ENCODE measurements at regions not wholly inside any gene's neighbourhood (a gene's known extent, or its start where the extent isn't known, plus 50 kb on each side); places are given as distances from the start of the nearest gene placed in this dataset.
A peak's percentile ranks its signal among the peaks of the same experiment; 100 is the strongest.

DNA sequence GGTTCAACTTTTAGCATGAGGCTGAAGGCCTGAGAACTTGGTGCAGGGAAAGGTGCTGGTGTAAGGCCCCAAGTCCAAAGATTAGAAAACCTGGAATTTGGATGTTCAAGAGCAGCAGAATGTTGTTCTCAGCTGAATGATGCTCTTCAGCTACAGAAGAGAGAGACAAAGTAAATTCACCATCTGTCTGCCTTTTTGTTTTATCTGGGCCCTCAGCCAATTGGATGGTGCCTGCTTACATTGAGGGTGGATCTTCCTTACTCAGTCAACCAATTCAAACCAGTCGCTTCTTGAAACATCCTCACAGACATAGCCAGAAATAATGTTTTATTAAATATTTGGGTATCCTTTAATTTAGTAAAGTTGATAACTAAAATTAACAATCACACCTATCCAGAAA lies 748.2 kb upstream of the ADAMTS5 start:
- no peak for DNase-seq

DNA sequence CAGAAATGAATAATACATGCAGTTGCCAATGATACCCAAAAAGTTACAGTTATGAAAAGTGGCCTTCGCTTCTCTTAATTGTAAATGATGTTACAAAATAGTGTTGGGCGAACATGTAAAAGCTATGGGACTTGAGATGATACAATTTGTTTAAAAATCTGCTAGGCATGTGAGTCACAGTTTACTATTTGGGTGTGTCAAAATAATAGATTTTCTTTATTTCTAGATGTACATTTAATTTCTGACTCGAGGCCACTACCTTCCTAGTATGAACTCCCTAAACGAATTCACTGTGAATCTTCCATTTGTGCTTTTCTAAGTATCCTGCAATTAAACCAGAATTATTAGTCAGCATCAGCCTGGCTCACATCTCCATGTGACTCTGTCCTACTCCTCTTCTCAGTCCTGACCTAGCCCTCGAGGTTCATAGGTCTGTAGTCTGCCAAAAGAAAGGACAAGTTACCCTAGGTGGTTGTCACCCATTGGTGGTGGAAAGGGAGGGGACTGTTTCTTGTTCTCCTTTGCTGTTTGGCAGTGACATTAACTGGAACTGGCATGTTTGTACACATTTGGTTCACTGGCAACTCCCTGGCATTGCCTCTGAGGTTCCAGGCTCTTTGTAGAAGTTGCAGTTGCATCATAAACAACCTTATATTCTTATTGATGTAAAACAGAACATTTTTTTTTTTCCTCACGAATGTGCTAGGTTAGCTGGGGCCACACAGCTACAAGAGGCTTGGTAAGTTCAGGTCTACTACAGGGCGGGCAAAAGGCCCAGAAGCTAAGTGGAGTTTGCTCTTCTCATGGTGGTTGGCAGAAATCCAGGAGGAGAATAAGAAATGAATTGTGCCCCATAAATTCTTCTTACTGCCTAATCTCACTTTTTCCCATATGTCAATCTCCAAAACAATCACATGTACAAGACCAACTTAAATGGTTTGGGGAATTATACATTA lies 746.5 kb upstream of the ADAMTS5 start:
- no peak for DNase-seq

DNA sequence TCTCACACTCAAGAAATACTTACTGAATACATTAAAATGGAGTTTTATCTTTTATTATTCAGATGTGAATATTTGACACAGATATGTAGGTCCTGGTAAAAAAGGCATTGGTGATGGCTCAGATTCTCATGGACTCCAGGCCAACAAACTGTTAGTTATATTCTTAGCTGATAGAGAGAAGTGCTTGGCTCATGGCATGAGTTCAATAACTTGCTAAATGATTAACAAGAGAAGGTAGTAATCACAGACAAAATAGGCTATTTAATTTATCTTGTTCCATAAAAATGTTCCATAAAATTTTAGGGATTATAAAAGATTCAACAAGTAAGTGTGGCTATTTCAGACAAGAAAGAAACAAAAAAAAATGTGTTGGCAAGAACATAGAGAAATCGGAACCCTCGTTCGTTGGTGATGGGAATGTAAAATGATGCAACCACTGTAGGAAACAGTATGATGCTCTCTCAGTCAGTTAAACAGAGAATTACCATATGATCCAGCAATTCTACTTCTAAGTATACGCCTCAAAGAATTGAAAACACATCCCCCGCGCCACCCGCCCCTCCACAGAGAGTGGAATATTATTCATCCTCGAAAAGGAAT lies 737.8 kb upstream of the ADAMTS5 start:
- no peak for DNase-seq

DNA sequence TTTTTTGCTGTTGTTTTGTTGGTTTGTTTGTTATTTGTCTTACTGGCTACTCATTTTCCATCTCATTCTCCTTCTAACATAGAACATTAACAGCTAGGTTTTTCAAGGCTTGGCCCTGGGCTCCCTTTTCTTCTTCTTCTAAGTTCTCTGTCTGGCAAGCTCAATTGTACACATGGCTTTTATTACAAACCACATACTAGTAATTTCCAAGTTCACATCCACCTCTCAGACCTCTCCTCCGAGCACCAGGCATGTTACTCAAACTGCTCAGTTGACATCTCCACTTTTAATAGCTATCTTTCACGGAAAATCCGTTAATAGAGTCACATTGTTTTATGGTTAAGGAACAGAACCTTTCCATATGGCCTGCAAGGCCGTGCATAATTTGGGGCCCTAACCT lies 736.9 kb upstream of the ADAMTS5 start:
- no peak for DNase-seq

DNA sequence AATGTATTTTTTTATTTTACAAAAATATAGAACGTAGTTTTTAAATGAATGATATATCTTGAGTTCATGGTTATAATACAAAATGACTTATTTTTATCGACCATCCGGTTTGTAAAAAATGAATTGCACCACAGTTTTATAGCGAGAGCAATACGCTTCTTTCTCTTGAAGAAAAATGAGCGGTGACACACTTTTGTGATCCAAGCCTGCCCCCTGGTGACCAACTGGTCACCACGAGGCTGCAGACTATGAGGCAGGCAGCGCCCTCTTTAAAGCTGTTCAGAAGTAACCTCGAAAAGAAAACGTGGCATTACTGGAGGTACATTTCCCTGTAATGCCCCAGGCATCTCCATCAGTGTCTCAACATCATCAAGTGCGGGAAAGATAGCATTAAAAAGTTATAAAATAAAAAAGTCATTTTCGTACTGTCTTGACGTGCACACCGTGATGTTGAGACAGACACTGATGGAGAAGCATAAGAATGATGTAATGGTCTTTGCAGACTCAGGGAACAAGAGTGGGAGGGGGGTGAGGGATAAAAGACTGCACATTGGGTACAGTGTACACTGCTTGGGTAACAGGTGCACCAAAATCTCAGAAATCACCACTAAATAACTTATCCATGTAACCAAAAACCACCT lies 734.2 kb upstream of the ADAMTS5 start:
- peak; percentile 49 to 50 for DNase-seq

DNA sequence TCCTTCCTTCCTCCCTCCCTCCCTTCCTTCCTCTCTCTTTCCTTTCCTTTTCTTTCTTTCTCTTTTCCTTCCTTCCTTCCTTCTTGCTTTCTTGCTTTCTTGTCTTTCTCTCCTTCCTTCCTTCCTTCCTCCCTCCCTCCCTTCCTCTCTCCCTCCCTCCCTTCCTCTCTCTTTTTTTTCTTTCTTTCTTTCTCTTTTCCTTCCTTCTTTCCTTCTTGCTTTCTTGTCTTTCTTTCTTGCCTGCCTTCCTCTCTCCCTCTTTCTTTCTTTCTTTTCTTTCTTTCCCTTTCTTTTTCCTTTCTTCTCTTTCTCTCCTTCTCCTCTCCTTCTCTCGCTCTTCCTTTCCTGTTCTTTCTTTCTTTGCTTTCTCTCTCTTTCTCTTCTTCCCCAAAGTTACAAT lies 728.4 kb upstream of the ADAMTS5 start:
- no peak for DNase-seq

DNA sequence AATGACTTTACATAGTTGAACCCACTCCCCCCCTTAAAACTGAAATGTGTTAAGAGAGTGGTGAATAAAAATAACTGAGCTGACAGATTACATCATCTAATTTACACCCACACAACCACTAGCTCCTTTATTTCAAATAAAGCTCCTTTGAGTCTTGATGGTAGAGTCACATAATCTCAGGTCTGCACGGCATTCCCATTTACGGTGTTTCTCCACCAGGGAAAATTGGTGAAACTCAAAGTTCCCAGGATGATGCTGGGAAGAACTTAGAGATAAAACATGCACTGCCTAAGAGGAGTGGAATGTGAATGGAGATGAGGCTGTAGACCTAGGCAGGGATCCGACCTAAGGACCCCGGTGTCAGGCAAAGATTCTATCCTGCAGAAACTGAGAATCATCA lies 727.8 kb upstream of the ADAMTS5 start:
- no peak for DNase-seq

DNA sequence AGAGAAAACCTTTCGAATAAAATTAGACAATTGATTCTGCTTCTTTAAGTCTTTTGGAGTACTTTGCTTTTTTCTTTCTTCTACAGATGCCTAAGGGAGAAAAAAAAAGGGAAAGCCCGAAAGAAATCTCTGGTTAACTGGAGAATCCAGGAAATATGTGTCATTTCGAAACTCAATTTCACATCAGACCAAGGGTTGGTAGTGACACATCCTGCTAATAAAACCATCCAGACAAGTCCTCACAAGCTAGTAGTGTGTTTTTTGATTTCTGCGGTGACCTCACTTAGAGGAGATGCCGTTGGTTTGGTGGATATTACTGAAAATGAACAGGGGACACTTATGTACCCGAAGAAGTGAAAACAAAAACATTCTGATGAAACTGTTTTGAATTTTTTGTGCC lies 726.5 kb upstream of the ADAMTS5 start:
- DNase-seq: no peak

DNA sequence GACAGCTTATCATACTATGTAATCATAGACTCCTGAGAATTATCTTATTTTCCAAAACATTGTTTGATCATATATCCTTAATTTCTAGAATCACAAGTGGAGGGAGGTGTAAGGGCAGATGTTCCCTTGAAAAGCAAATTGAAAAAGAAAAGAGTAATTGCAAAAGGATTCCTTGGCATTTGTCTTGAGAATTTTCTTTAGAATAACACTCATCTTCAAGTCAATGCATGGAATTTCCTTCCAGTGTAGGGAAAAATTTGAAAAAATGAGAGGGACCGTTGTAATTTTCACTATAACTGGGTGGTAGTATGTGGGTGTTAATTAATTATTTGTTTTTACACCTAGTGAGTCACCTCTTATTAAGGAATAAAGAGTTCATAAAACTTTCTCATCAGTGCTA lies 724.6 kb upstream of the ADAMTS5 start:
- no peak for DNase-seq

DNA sequence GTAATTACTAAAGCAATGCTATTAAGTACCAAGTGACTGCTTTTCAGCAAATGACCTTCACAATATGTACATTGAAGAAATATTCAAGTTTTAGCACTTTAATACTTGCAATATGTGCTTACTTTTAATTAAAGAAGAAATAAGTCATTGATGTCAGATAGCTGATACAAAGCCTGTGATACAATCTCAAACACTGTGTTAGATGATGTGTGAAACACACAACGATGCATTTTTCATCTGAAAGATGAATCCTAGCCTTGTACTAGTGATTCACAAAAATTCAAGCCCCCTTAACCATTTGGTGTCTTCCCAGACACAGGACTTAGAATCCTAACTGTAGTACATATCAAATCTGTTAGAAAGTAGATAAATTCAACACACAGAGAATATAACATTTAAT lies 724.1 kb upstream of the ADAMTS5 start:
- DNase-seq: no peak

DNA sequence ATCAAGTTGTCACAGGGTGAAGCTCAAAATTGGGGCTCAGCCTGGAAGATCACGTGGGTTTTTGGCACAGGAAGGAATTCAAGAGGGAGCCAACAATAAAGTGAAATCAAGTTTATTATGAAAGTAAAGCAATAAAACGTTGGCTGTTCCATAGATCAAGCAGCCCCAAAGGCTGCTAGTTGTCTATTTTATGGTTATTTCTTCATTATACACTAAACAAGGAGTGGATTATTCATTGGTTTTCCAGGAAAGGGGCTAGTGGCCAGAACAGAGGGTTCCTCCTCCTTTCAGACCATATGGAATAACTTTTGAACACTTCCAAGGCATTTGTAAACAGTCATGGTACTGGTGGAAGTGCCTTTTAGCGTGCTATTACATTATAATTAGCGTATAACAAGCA lies 723.5 kb upstream of the ADAMTS5 start:
- DNase-seq: no peak

DNA sequence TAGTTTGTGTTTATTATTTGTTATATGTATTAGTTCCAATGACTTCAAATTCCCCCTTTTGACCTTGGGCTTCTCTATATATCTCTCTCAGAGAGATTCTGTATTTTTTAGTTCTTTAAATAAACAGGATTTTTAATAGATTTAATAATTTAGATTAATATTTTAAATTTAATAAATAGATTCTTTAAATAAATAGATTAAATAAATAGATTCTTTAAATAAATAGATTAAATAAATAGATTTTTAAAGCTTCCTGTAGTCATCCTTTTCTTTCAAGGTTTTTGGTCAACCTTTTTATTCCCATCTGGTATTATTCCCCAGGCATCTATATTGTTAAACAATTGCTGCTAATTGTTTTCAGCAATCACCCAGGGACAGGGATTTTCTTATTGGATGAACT lies 721.9 kb upstream of the ADAMTS5 start:
- no peak for DNase-seq

DNA sequence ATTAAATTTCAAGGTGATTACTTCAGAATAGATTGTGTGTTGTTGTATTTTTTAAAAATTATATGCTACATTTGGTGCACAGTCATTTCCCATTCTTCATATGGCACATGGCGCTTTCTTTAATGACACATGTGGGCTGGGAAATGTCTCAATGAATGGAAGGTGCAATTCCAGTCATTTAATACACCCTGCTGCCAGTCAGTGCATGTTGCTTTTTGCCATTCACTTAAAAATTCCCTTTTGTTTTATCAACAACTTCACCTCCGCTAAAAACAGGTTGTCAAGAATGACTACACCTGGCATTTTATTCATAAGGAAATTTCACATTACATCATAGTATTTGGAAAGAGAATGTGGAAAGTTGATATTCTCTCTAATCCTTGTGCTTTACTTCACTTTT lies 716.4 kb upstream of the ADAMTS5 start:
- no peak for DNase-seq

DNA sequence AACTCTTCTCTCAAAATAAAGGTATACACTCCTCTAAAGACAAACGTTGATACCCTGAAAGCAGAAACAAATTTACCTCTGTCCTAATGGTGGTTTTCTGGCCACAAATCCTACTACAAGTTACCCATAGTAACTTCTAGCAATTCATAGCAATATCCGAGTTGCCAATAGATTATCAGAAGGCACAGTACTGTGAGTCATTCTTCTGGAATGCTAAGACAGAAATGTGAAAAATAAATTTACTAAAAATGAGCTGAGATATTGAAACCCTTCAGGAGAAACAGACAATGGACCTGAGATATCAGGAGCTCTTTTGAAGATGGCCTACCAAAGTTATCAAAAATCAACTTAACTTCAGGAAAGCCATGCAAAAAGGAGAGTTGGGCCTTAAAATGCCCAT lies 715.0 kb upstream of the ADAMTS5 start:
- DNase-seq: no peak

DNA sequence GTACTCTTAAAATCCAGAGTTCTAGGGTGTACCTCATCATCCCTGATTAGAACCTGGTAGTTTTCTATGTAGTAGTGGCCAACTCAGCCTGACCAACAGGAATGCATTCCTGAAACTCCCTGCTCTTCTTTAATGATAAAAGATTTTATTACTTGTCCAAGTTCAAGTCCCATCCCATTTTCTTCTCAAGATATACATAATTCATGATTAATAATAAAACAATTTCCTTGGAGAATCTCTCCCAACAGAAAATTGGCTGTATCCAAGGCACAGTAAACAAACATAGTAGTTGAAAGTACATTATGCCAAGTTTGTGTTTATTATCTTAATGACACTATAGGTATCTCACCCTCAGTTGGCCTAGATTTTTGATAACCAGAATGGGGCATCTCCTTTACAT lies 714.1 kb upstream of the ADAMTS5 start:
- no peak for DNase-seq

DNA sequence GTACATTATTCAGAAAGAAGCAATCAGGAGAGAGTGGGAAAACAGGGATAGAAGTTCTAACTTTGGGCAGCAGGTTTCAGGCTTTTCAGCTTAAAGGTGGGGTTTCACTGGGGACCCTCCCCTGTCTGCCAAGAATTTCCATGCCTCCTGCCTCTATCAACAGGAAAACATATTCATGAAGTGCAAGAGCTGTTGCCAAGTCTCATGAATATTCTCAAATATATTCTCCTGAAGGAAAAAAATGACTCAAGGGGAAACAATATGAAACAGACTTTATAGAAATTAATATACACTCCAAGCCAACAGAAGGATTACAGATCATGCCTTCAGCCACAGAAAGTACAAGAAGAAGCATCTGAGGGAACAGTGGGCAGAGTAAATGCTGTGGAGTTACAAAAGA lies 713.3 kb upstream of the ADAMTS5 start:
- DNase-seq: no peak

DNA sequence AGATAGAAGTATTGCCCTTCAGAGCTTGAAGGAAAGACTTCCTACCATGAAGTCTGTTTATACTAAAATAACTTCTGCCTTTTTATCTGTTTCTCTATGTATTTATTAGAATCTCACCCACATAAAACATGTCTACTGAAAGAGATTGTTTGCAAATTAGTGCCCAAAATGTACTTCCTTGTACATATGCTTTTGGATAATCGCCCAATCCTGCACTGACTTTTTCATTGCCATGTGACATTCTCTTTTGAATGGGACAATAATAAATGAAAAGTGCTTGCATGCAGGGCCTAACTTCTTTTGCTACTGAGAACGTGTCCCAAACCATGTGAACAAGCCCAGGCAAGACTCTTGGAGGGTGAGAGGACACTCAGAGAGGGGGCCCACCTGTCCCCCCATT lies 711.6 kb upstream of the ADAMTS5 start:
- no peak for DNase-seq

DNA sequence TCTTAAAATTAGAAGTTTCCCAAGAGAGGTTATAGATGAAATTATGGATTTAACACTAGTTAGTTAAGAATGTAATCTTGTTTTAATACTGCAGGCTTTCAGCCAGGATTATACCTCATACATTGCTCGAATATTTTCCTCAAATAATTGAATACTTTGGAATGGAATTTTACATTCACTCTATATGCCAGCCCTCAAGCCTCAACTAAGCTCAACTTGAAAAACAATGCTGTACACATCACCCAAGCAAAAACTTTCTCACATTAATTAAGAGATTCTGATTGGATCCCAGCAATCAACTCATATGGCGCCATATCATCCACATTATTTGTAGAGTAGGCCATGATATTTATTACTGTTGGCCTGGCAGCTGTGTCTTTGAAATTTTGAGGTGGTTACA lies 710.7 kb upstream of the ADAMTS5 start:
- DNase-seq: no peak

DNA sequence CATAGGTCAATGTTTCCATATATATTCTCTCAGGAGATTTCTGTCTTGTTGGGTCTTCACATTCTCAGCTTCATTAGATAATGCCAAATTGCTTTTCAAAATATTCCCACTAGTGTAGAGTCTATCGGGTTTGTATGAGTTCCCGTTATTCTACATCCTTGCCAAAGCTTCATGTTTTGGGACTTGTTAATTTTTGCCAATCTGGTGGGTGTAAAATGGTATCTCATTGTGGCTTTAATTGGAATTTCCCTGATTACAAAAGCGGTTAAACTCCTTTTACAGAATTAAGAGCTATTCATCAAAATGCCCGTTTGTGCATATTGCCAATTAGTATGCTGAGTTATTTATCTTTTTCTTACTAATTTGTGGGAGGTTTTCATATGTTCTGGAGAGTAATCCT lies 708.4 kb upstream of the ADAMTS5 start:
- DNase-seq: no peak

DNA sequence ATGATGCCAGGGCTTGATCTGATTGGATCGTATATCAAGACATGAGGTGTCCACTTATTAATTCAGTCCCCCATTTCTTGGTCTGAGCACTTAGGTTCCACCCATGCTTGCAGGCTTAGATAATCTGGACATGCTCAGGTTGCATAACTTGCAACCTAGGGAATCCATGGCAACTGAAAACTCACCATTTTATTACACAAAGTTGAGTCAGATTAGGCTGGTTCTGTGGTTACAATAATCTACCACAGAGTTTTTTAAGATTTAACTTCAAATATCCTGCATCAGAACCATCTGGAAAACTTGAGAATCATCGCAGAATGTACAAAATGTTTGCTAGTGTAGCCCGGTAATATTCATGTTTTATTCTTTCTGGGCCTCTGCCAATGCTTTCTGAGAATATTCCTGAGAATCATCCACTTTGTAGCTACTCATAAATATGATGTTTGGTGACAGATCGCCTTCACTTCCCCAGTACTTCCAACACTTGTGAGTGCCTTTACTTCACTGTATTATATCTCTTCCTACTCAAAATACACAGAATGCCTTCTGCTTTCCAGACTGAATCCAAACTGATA lies 707.2 kb upstream of the ADAMTS5 start:
- DNase-seq: no peak

DNA sequence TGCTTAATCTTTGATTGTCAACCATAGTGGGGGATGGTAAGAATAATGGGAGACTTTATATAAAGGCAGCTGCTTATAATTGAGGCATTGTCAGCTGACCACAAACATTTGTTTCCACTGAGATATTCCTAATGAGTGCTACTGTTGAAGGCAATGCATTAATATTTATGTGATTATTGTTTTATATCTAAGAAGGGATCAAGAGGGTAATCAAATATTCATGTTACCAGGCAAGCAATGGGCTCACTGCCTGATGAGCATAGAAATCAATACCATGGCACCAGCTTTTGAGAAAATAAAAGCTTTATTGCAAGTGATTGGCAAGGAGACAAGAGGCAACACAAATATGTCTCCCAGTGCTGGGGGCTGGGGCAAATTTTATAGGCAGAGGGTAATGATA lies 706.7 kb upstream of the ADAMTS5 start:
- no peak for DNase-seq

DNA sequence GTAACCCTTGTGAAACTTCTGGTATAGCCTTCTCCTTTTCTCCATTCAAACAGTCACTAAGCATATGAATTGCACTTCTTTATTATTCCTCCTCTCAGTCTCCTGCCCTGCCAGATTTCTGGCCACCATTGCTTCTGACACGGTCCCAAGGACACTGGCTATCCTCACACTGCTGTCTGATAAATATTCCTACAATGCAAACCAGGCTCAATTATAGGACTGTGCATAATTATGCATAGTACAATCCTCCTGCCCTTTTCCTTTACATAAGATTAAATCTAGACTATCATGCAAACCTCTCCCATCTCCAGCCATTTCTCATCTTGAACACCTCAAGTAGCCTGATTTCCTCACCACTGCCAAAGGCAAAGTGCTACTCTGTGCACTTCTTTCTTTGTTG lies 704.3 kb upstream of the ADAMTS5 start:
- DNase-seq: no peak

DNA sequence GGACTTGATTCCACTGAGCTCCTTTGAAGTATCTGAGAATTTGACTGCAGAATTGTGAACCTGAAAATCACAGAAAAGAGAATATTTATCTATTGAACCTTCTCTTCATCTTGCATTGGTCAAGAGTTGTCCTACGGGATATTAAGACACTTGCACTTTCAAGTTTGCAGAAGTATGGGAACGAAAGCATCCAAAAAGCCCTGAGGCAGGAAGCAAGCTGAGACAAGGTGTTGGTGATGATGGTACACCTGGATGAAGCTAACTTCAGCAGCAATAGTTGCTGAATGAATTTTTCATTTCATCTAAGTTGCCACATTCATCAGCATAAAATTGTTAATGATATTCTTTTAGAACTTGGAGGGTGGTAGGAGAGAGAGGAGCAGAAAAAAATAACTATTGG lies 686.6 kb upstream of the ADAMTS5 start:
- no peak for DNase-seq

DNA sequence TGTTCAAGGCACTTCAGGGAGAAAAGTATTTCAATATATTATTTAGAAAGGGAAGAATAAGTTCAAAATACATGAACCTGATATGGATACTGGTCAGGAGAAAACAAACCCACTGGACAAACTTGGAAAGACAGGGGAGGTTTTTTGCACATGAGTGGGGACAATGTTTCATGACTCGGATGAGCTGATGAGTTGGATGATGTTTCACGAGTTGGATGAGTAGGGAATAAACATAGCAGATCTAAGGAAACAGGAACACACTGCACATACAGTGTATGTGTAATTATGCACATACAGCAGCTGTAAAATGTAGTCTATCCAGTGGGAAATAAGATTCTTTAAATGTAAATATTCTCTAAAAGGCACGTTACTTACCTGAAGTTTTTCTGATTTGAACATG lies 682.9 kb upstream of the ADAMTS5 start:
- DNase-seq: no peak
